Panc1 (cell line): ENCODE measurements at regions not wholly inside any gene's neighbourhood (a gene's known extent, or its start where the extent isn't known, plus 50 kb on each side); places are given as distances from the start of the nearest gene placed in this dataset.

Experiments
- ATAC-seq: fragments of 200-7000 bp; cut with Tn5 transposase; 2 replicates; pipeline ENCODE4 v1.9.1; 2020; ENCODE audit warnings: mild to moderate bottlenecking, moderate library complexity
- BruUV-seq: library from RNA; stranded (reverse); fragments of 400-500 nt; replicated peaks from 2 replicates; lab custom pipeline; 2021; lab: Mats Ljungman, UMichigan
- CTCF ChIA-PET: fragments of 300-600 bp; sonication (Branson Sonifier 250); formaldehyde crosslinking; loops from one replicate; lab custom pipeline; 2022; ENCODE audit warnings: antibody characterized with exemption; lab: Charles Lee
- POLR2A ChIA-PET: fragments of 300-600 bp; sonication (Branson Sonifier 250); formaldehyde crosslinking; loops from one replicate; lab custom pipeline; 2022; ENCODE audit warnings: antibody characterized with exemption; lab: Charles Lee
- DNase-seq: peaks from one replicate; pipeline ENCODE4 v3.0.0-alpha.2; 2010; ENCODE audit warnings: low read depth, low spot score
- H3K27ac ChIP-seq: 2 replicates; pipeline ENCODE4 v1.5.1; 2011; ENCODE audit warnings: mild to moderate bottlenecking, low read length, inconsistent platforms
- H3K27me3 ChIP-seq: fragments of 200-500 bp; sonication (Bioruptor generic); 2 replicates; pipeline ENCODE4 v1.6.0; 2014; ENCODE audit warnings: low read length, inconsistent platforms; ENCODE audit not compliant: control insufficient read depth, insufficient read depth
- H3K36me3 ChIP-seq: fragments of 200-500 bp; sonication (Bioruptor generic); 2 replicates; pipeline ENCODE4 v1.5.1; 2014; ENCODE audit warnings: inconsistent platforms, mild to moderate bottlenecking, low read length, moderate library complexity; ENCODE audit not compliant: control insufficient read depth, insufficient read depth
- H3K4me1 ChIP-seq: 2 replicates; pipeline ENCODE4 v1.5.1; 2011; ENCODE audit warnings: inconsistent platforms, mild to moderate bottlenecking, low read length, moderate library complexity; ENCODE audit not compliant: control insufficient read depth, insufficient read depth
- H3K4me3 ChIP-seq, 2 experiments: 2 replicates each; pipeline ENCODE4 v1.5.1; 2011 to 2012; ENCODE audit warnings: low read depth in 2 of 2, low read length in 2 of 2, mild to moderate bottlenecking in 2 of 2, inconsistent platforms in 1 of 2, moderate library complexity in 1 of 2
- H3K9me3 ChIP-seq: fragments of 200-500 bp; sonication (Bioruptor generic); 2 replicates; pipeline ENCODE4 v1.5.1; 2014; ENCODE audit warnings: low read depth, mild to moderate bottlenecking, inconsistent platforms, low read length, moderate library complexity; ENCODE audit not compliant: control insufficient read depth, insufficient read depth
- POLR2AphosphoS5 ChIP-seq: IDR thresholded peaks from 2 replicates; pipeline ENCODE4 v1.6.1; 2012; ENCODE audit warnings: mild to moderate bottlenecking, low read depth, low read length, moderate library complexity
- SIN3A ChIP-seq: IDR thresholded peaks from 2 replicates; pipeline ENCODE4 v1.6.1; 2012; ENCODE audit warnings: low read depth, mild to moderate bottlenecking, low read length, moderate library complexity, borderline replicate concordance; ENCODE audit not compliant: insufficient read depth
- TCF7L2 ChIP-seq: IDR thresholded peaks from 2 replicates; pipeline ENCODE4 v1.6.1; 2011; ENCODE audit warnings: mild to moderate bottlenecking, low read depth, low read length, inconsistent platforms
- in situ Hi-C: cut with HindIII; loops from 2 replicates; pipeline ENCODE4 v1.10.0; 2016; ENCODE audit warnings: low sequenced_read_pairs, low pct_unique_long_range_greater_than_20kb
- intact Hi-C: fragments of 100-400 bp; cut with micrococcal nuclease; formaldehyde crosslinking; loops from one replicate; pipeline ENCODE4 v1.10.0; 2022; ENCODE audit not compliant: unreplicated experiment
- TF ChIP-seq, protein P1 (sequence below): fragments of 450-650 bp; IDR thresholded peaks from 2 replicates; pipeline ENCODE4 v1.5.1; 2017; ENCODE audit warnings: mild to moderate bottlenecking
- TF ChIP-seq, protein P2 (sequence below), 2 experiments: IDR thresholded peaks; 2 replicates each; pipeline ENCODE4 v1.6.1; 2011 to 2012; ENCODE audit warnings: low read depth in 2 of 2, control low read depth in 1 of 2, low read length in 1 of 2, mild to moderate bottlenecking in 1 of 2, moderate library complexity in 1 of 2; ENCODE audit not compliant: insufficient read depth in 1 of 2

- POLR2A ChIA-PET: no interaction called here
- DNase-seq: no peak
These were observed 672.6 kb upstream of the GYPC start for GRCh38 chr2:125983364-125983763.

GRCh38 chr2:126029316-126029715 is 626.6 kb upstream of the GYPC start:
- DNase-seq (no peak), ATAC-seq (no peak)
- Histone ChIP-seq H3K4me3 (no peak overlapping the region), H3K27me3 (no peaks in the 10 kb centered on the region), H3K27ac (no peak overlapping the region), H3K4me1 (no peaks in the 10 kb centered on the region), H3K36me3 (no peaks in the 10 kb centered on the region), H3K9me3 (no peaks in the 10 kb centered on the region)
- in situ Hi-C loops (no loop called here), intact Hi-C loops (no loop called here)
- ChIA-PET CTCF (no interaction called here), POLR2A (no interaction called here)
- BruUV-seq: no TSS peak
- TF ChIP-seq POLR2AphosphoS5 (no peak), SIN3A (no peak), TCF7L2 (no peak)
- TF ChIP-seq, protein P1, sequence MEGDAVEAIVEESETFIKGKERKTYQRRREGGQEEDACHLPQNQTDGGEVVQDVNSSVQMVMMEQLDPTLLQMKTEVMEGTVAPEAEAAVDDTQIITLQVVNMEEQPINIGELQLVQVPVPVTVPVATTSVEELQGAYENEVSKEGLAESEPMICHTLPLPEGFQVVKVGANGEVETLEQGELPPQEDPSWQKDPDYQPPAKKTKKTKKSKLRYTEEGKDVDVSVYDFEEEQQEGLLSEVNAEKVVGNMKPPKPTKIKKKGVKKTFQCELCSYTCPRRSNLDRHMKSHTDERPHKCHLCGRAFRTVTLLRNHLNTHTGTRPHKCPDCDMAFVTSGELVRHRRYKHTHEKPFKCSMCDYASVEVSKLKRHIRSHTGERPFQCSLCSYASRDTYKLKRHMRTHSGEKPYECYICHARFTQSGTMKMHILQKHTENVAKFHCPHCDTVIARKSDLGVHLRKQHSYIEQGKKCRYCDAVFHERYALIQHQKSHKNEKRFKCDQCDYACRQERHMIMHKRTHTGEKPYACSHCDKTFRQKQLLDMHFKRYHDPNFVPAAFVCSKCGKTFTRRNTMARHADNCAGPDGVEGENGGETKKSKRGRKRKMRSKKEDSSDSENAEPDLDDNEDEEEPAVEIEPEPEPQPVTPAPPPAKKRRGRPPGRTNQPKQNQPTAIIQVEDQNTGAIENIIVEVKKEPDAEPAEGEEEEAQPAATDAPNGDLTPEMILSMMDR: no peak
- TF ChIP-seq, protein P2, sequence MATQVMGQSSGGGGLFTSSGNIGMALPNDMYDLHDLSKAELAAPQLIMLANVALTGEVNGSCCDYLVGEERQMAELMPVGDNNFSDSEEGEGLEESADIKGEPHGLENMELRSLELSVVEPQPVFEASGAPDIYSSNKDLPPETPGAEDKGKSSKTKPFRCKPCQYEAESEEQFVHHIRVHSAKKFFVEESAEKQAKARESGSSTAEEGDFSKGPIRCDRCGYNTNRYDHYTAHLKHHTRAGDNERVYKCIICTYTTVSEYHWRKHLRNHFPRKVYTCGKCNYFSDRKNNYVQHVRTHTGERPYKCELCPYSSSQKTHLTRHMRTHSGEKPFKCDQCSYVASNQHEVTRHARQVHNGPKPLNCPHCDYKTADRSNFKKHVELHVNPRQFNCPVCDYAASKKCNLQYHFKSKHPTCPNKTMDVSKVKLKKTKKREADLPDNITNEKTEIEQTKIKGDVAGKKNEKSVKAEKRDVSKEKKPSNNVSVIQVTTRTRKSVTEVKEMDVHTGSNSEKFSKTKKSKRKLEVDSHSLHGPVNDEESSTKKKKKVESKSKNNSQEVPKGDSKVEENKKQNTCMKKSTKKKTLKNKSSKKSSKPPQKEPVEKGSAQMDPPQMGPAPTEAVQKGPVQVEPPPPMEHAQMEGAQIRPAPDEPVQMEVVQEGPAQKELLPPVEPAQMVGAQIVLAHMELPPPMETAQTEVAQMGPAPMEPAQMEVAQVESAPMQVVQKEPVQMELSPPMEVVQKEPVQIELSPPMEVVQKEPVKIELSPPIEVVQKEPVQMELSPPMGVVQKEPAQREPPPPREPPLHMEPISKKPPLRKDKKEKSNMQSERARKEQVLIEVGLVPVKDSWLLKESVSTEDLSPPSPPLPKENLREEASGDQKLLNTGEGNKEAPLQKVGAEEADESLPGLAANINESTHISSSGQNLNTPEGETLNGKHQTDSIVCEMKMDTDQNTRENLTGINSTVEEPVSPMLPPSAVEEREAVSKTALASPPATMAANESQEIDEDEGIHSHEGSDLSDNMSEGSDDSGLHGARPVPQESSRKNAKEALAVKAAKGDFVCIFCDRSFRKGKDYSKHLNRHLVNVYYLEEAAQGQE (IDR thresholded peaks at IDR 0.05; ENCODE audit: insufficient read depth in 1 of 2, low read depth in 2 of 2, low read length in 1 of 2): no peak

More at GRCh38 chr2:125983364-125983763, 672.6 kb upstream of the GYPC start:
- BruUV-seq: no TSS peak
- no peaks in the 10 kb centered on the region for H3K9me3 ChIP-seq
- H3K27ac ChIP-seq: no peak overlapping the region
- no peak overlapping the region for H3K4me3 ChIP-seq
- CTCF ChIA-PET: no interaction called here
- no peaks in the 10 kb centered on the region for H3K36me3 ChIP-seq
- no peaks in the 10 kb centered on the region for H3K27me3 ChIP-seq
- intact Hi-C loops (no loop called here), in situ Hi-C loops (no loop called here)
- ATAC-seq: no peak
- no peaks in the 10 kb centered on the region for H3K4me1 ChIP-seq
- TF ChIP-seq POLR2AphosphoS5: no peak
- no peak for TF ChIP-seq TCF7L2
- TF ChIP-seq, protein P2 (IDR thresholded peaks at IDR 0.05; ENCODE audit: insufficient read depth in 1 of 2, low read depth in 2 of 2, low read length in 1 of 2): no peak
